HL-60 (cell line): ENCODE measurements at regions not wholly inside any gene's neighbourhood (a gene's known extent, or its start where the extent isn't known, plus 50 kb on each side); places are given as distances from the start of the nearest gene placed in this dataset.

ENCODE experiments used
- POLR2AphosphoS5 ChIP-seq: IDR thresholded peaks from 2 replicates; pipeline ENCODE4 v1.6.1; 2012; ENCODE audit warnings: low read depth
- TF ChIP-seq, protein P1 (sequence below): IDR thresholded peaks from one replicate; pipeline ENCODE4 v1.5.1; 2011; ENCODE audit warnings: low read length, control low read depth, inconsistent platforms; ENCODE audit not compliant: insufficient read depth

DNA sequence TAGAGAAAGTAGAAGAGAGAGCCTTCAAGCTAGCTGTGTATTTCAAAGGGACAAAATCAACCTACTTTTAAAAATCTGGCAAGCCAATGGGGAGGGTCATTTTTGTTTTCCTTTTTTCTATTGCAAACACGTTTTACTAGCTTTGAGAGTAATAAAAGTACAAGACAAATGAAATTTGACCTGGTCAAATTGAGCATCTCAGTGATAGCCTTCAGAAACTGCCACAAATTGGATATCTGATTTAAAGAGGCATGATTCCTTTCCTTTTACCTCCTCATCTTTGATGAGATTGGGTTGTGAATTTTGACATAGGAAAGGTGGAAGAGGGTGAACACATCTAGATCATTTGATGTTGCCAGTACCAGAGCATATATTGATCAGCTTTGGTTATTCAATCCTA, 53.6 kb upstream of the RBMS3 start:
- TF ChIP-seq, protein P1, sequence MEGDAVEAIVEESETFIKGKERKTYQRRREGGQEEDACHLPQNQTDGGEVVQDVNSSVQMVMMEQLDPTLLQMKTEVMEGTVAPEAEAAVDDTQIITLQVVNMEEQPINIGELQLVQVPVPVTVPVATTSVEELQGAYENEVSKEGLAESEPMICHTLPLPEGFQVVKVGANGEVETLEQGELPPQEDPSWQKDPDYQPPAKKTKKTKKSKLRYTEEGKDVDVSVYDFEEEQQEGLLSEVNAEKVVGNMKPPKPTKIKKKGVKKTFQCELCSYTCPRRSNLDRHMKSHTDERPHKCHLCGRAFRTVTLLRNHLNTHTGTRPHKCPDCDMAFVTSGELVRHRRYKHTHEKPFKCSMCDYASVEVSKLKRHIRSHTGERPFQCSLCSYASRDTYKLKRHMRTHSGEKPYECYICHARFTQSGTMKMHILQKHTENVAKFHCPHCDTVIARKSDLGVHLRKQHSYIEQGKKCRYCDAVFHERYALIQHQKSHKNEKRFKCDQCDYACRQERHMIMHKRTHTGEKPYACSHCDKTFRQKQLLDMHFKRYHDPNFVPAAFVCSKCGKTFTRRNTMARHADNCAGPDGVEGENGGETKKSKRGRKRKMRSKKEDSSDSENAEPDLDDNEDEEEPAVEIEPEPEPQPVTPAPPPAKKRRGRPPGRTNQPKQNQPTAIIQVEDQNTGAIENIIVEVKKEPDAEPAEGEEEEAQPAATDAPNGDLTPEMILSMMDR = no peak
- TF ChIP-seq POLR2AphosphoS5 = no peak
